GM19467 (cell line): ENCODE measurements at regions not wholly inside any gene's neighbourhood (a gene's known extent, or its start where the extent isn't known, plus 50 kb on each side); places are given as distances from the start of the nearest gene placed in this dataset.

ENCODE experiments used
- ATAC-seq: cut with Tn5 transposase; IDR thresholded peaks from one replicate; pipeline ENCODE4 v1.9.1; 2021; ENCODE audit warnings: mild to moderate bottlenecking, moderate library complexity; ENCODE audit not compliant: unreplicated experiment

DNA sequence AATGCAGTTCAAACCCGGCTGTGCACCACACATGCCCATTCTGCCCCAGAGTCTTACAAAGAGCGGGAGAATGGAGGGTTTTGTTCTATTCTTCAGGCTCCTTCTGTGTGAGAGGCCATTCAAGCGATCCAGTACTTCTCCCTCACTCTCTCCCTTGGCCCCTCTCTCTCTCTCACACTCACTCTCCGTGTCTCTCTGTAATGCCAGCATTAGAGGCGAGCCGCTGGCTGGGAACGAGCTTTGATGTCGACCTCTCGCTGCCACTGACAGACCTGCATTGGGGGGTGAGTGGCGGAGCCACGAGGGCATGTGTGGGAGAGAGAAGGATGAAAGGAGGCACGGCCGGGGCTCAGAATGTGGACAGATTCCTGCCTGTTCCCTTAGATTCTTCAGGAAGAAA, 231.7 kb upstream of the ARRDC4 start:
- no peak for ATAC-seq

GRCh38 chr15:97729270-97729669, 231.2 kb upstream of the ARRDC4 start:
- ATAC-seq = no peak

DNA sequence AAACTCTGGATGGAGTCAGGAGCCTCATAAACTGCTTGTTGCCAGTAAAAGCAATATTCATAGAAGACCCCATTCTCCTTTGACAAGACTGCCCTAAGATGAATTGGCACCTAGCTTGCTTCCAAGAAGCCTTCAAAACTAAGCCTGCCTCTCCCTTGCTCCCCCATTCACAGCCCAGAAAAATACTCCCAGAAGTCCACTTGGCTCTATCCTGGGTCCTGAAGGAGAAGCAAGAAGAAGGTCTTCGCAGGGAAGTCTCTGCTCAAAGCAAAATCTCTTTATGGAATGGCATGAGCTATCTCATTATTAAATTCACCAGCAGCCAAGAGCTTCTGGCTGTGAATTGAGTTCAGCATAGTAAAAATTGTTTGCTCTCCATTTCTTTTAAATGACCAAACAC, 230.2 kb upstream of the ARRDC4 start:
- no peak for ATAC-seq

GRCh38 chr15:97731859-97732258, 228.6 kb upstream of the ARRDC4 start:
- ATAC-seq = no peak

DNA sequence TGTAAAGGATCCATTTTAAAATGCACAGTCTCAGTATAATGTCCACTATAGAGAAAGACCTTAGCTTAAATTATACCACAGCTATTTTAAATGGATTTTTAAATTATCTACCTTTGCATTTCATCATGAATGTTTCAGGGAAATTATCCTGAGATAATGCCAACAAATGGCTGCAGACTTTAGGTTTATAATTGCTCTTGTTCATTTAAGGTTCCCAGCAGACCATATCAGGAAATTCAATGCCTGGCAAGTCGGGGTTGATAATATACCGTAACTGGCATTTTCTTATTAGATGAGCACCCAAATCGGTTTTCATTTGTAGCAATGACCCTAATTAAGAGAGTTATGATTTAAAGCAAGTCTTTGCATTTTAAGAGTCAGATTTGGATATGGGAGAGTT, 227.1 kb upstream of the ARRDC4 start:
- ATAC-seq = no peak

DNA sequence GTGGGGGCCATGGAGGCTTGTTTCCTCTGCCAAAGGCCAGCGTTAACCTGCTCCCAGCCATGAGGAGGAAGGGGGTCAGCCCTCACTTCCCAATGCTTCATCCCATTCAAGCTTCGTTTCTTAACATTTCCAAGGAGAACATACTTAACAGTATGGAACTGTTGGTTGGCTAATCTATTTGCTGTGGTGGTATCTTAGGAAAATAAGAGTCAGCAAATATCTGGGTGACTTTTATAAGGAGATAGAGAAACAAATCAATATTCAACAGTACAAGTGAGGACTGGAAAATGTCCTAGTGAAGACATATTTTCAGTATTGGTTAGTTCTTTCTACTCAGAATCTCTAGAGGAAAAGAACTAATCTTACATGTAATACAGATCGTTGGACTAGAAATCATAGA, 223.8 kb upstream of the ARRDC4 start:
- ATAC-seq = no peak

- ATAC-seq = peak; percentile 84
Observed at GRCh38 chr15:97745481-97746071, 214.9 kb upstream of the ARRDC4 start.

GRCh38 chr15:97747342-97747741, 213.2 kb upstream of the ARRDC4 start:
- no peak for ATAC-seq

GRCh38 chr15:97748576-97748975, 211.9 kb upstream of the ARRDC4 start:
- no peak for ATAC-seq

GRCh38 chr15:97750060-97750459, 210.4 kb upstream of the ARRDC4 start:
- ATAC-seq = no peak

GRCh38 chr15:97755726-97756125, 204.8 kb upstream of the ARRDC4 start:
- no peak for ATAC-seq

DNA sequence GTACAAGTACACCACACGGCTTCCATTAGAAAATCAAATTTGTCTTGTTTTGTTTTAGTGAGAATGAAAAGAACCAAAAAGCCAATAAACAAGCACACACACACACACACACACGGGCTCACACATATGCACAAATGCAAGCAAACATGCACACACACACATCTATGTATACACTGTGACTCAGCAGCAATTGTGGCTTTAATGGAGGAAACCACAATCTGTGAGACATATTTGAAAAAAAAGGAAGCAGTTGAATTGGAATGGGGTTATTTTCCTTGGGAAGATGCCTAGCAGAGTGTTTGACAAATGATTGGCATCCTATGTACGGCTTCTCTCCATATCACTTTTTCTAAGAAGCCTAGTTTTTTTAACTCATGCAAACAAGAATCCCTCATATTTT, 201.1 kb upstream of the ARRDC4 start:
- no peak for ATAC-seq

DNA sequence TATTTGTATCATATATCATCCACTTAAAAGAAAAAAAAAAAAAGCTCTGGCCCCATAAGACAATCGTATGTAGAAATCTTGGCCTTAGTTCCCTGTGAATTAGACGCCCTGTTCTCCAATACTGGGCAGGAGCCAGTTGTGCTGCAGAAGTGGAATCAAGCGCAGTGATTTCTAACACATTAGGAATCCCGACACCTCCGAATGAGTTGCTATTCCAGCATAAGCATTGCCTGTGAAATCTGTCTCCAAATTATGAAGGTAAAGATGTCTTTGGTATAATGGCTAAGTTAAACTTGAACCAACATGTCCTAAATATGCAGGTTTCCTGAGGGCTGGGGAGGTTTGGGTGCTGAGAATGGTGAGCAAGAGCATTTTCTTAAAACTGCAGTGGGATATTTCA, 199.4 kb upstream of the ARRDC4 start:
- ATAC-seq = no peak

DNA sequence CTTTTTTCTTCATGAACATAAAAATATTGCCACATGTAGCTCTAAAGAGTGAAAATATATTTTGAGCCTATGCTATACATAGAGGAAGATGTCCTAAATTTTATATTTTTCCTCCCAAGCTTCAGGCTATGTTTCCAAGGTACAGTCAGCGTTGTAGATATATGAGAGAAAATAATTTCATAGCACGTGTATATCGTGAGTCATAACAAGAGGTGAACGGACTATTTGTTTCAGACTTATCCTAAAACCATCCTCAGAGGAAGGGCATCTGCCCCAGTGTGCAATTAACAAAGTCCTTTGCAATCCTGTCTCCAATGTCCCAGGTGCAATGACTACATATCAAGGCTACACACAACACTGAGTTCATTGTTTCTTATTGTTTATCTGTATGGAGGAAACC, 177.3 kb upstream of the ARRDC4 start:
- ATAC-seq = no peak

- no peak for ATAC-seq
Observed at GRCh38 chr15:97786741-97787140, 173.8 kb upstream of the ARRDC4 start.

- ATAC-seq = no peak
Observed at GRCh38 chr15:97790180-97790579, 170.3 kb upstream of the ARRDC4 start.

GRCh38 chr15:97791824-97792792, 168.4 kb upstream of the ARRDC4 start:
- ATAC-seq = no peak

- ATAC-seq = no peak
Observed at GRCh38 chr15:97804950-97805349, 155.6 kb upstream of the ARRDC4 start.

GRCh38 chr15:97806766-97807165, 153.7 kb upstream of the ARRDC4 start:
- no peak for ATAC-seq

GRCh38 chr15:97815835-97816234, 144.7 kb upstream of the ARRDC4 start:
- ATAC-seq = no peak

DNA sequence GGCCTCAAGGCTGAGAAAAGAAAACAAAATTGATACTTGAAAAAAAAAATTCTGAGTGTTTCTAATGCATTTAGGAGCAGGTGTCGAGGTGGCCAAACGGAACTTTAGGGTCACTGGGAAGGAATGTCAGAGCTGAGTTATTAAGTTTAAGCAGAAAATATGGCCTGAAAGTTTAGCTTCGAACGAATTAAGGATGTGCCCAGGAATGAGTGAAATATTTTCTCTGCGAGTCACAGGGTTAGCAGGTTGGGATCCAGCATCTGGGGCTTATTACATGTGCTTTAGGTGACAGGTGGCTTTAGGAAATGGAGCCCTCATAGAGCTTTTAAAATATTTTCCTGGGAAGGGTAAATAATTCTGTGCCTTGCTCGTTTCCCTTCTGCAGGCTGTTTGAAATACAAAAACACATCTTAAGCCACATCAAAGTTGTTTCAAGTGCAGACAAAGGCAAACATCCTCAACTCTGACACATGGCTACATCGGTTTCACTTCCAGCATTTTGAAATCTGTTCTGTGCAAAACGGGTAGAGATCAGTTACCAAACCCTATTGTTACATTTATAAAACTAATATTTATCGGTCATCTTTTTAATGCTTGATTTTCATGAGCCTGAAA, 143.1 kb upstream of the ARRDC4 start:
- ATAC-seq = no peak

DNA sequence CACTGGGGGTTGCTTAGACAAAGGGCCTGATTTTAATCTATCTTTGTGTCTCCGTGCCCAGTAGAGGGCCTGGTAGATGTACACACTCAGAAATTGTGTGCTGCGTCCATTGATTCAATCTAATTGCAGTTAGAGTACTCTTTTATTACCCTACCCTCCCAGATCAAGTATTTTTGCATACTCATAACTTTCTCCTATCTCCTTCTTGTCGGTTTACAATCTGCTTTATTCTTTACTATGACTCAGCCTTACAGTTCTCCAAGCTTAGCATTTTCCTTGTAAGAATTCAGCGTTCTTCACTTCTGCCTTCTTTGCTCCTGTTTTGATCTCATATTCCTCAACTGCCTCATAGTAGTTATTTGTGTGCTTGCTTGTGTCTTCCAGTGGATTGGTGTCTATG, 124.5 kb upstream of the ARRDC4 start:
- no peak for ATAC-seq
